ENCODE measurements at regions not wholly inside any gene's neighbourhood (a gene's known extent, or its start where the extent isn't known, plus 50 kb on each side); places are given as distances from the start of the nearest gene placed in this dataset.

DNA sequence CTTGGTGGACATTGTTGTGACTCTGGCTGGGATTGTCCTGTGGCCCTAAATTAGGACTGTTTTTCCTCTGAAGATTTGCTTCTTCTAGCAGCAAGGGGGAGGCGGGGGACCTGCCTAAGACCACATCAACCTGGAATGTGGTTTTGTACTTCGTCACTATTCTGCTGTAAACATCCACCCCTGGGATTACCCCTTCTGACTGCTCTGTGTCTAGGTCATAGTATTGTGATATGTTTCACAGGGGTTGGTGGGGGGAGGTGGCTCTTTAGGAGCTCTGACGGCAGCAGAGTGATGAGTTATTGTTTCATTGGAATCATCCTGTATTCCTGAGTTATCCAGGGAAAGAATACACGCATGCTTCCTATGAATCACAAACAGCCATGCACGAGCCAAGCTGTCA lies 226.4 kb upstream of the MYT1L start:
- TF ChIP-seq, protein P1, sequence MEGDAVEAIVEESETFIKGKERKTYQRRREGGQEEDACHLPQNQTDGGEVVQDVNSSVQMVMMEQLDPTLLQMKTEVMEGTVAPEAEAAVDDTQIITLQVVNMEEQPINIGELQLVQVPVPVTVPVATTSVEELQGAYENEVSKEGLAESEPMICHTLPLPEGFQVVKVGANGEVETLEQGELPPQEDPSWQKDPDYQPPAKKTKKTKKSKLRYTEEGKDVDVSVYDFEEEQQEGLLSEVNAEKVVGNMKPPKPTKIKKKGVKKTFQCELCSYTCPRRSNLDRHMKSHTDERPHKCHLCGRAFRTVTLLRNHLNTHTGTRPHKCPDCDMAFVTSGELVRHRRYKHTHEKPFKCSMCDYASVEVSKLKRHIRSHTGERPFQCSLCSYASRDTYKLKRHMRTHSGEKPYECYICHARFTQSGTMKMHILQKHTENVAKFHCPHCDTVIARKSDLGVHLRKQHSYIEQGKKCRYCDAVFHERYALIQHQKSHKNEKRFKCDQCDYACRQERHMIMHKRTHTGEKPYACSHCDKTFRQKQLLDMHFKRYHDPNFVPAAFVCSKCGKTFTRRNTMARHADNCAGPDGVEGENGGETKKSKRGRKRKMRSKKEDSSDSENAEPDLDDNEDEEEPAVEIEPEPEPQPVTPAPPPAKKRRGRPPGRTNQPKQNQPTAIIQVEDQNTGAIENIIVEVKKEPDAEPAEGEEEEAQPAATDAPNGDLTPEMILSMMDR (IDR thresholded peaks at IDR 0.05): no peak
- no peak for TF ChIP-seq POLR2A (IDR thresholded peaks at IDR 0.05)
- no peak for TF ChIP-seq POLR2AphosphoS5 (IDR thresholded peaks at IDR 0.05)
